ENCODE measurements at regions not wholly inside any gene's neighbourhood (a gene's known extent, or its start where the extent isn't known, plus 50 kb on each side); places are given as distances from the start of the nearest gene placed in this dataset.
"Not testable (repeated sequence)": the region's sequence is repeated elsewhere in the genome, so short reads cannot be mapped to it uniquely, and the experiment has no call there.

- DNase-seq (ENCODE audit: low read depth), result not testable (repeated sequence)
Measured at GRCh38 chr1:121006826-121007225, 117.3 kb downstream of the PPIAL4A start.

- DNase-seq (ENCODE audit: low read depth), result not testable (repeated sequence)
Measured at GRCh38 chr1:121007755-121008154, 118.2 kb downstream of the PPIAL4A start.

GRCh38 chr1:121008512-121009215 is 119.1 kb downstream of the PPIAL4A start:
- DNase-seq (ENCODE audit: low read depth), result not testable (repeated sequence)

GRCh38 chr1:121009216-121010057 is 119.9 kb downstream of the PPIAL4A start:
- peak; percentile 28 for DNase-seq (ENCODE audit: low read depth)

GRCh38 chr1:121010141-121010540 is 120.6 kb downstream of the PPIAL4A start:
- DNase-seq (ENCODE audit: low read depth), result not testable (repeated sequence)

- DNase-seq (ENCODE audit: low read depth), result not testable (repeated sequence)
Measured at GRCh38 chr1:121013181-121013580, 123.6 kb downstream of the PPIAL4A start.

GRCh38 chr1:121016182-121017028 is 126.8 kb downstream of the PPIAL4A start:
- DNase-seq (ENCODE audit: low read depth), result peak; percentile 14

- not testable (repeated sequence) for DNase-seq (ENCODE audit: low read depth)
Measured at GRCh38 chr1:121019715-121020349, 130.3 kb downstream of the PPIAL4A start.

GRCh38 chr1:121020350-121021236 is 131.0 kb downstream of the PPIAL4A start:
- peak; percentile 15 for DNase-seq (ENCODE audit: low read depth)

- DNase-seq (ENCODE audit: low read depth), result not testable (repeated sequence)
Measured at GRCh38 chr1:121021716-121022115, 132.1 kb downstream of the PPIAL4A start.

- not testable (repeated sequence) for DNase-seq (ENCODE audit: low read depth)
Measured at GRCh38 chr1:121032878-121033494, 143.4 kb downstream of the PPIAL4A start.

GRCh38 chr1:121036792-121037191 is 147.2 kb downstream of the PPIAL4A start:
- not testable (repeated sequence) for DNase-seq (ENCODE audit: low read depth)

- not testable (repeated sequence) for DNase-seq (ENCODE audit: low read depth)
Measured at GRCh38 chr1:121040974-121041373, 143.2 kb downstream of the FAM72B start.

GRCh38 chr1:121041497-121041896 is 142.6 kb downstream of the FAM72B start:
- DNase-seq (ENCODE audit: low read depth), result not testable (repeated sequence)

GRCh38 chr1:121042882-121043281 is 141.3 kb downstream of the FAM72B start:
- not testable (repeated sequence) for DNase-seq (ENCODE audit: low read depth)

GRCh38 chr1:121048293-121048752 is 135.8 kb downstream of the FAM72B start:
- peak; percentile 4 for DNase-seq (ENCODE audit: low read depth)

- DNase-seq (ENCODE audit: low read depth), result not testable (repeated sequence)
Measured at GRCh38 chr1:121048769-121049443, 135.2 kb downstream of the FAM72B start.

- not testable (repeated sequence) for DNase-seq (ENCODE audit: low read depth)
Measured at GRCh38 chr1:121050097-121050496, 134.0 kb downstream of the FAM72B start.

GRCh38 chr1:121051161-121051790 is 132.9 kb downstream of the FAM72B start:
- DNase-seq (ENCODE audit: low read depth), result not testable (repeated sequence)
